B cell (primary cell): ENCODE measurements at regions not wholly inside any gene's neighbourhood (a gene's known extent, or its start where the extent isn't known, plus 50 kb on each side); places are given as distances from the start of the nearest gene placed in this dataset.

Experiments used
- EZH2 ChIP-seq: IDR thresholded peaks from 2 replicates; pipeline ENCODE4 v1.6.1; 2012; ENCODE audit warnings: borderline replicate concordance, low read depth, mild to moderate bottlenecking, moderate library complexity, low read length; ENCODE audit not compliant: insufficient read depth, poor library complexity, severe bottlenecking
- TF ChIP-seq, protein P1 (sequence below): fragments of 200-600 bp; IDR thresholded peaks from one replicate; pipeline ENCODE4 v1.8.0; 2022; ENCODE audit warnings: antibody characterized with exemption, mild to moderate bottlenecking

DNA sequence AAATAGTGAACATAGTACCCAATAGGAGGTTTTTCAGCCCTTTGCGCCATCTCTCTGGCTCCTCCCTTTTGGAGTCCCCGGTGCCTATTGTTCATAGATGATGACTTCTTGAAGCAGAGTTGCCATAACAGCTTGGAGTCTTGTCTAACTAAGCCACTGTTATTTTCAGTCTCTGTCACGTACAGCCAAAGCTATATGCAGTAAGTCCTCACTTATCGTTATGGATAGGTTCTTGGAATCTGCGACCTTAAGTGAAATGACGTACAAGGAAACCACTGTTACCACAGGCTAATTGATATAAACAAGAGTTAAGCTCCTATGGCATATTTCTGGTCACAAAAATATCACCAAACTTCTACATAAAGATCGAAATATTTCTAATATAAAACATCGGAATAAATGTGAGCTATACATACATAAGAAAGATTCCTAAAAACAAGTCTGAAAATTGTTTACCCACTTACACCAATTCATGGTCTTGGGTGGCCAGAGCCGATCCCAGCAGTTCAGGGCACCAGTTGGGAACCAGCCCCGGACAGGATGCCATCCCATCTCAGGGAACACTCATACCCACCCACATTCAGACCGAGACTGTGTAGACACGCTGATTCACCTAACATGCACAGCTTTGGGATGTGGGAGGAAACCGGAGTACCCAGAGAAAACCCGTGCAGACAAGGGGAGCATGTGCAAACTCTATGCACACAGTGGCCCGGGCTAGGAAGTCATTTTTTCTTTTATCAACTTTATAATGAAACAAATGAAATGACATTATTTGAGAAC lies 76.0 kb upstream of the PRPS1L1 start:
- TF ChIP-seq, protein P1, sequence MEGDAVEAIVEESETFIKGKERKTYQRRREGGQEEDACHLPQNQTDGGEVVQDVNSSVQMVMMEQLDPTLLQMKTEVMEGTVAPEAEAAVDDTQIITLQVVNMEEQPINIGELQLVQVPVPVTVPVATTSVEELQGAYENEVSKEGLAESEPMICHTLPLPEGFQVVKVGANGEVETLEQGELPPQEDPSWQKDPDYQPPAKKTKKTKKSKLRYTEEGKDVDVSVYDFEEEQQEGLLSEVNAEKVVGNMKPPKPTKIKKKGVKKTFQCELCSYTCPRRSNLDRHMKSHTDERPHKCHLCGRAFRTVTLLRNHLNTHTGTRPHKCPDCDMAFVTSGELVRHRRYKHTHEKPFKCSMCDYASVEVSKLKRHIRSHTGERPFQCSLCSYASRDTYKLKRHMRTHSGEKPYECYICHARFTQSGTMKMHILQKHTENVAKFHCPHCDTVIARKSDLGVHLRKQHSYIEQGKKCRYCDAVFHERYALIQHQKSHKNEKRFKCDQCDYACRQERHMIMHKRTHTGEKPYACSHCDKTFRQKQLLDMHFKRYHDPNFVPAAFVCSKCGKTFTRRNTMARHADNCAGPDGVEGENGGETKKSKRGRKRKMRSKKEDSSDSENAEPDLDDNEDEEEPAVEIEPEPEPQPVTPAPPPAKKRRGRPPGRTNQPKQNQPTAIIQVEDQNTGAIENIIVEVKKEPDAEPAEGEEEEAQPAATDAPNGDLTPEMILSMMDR = no peak
- no peak for TF ChIP-seq EZH2
